B cell (primary cell): ENCODE measurements at regions not wholly inside any gene's neighbourhood (a gene's known extent, or its start where the extent isn't known, plus 50 kb on each side); places are given as distances from the start of the nearest gene placed in this dataset.

Experiments used
- ATAC-seq: fragments of 200-7000 bp; cut with Tn5 transposase; one replicate; pipeline ENCODE4 v1.10.0; 2021; ENCODE audit warnings: low read depth, mild to moderate bottlenecking, moderate number of reproducible peaks, moderate library complexity
- CTCF ChIA-PET: fragments of 350-600 bp; sonication (Branson Sonifier 250); formaldehyde crosslinking; loops from one replicate; lab custom pipeline; 2021; ENCODE audit warnings: antibody characterized with exemption, inconsistent platforms; lab: Charles Lee
- POLR2A ChIA-PET: fragments of 350-600 bp; sonication (Branson Sonifier 250); formaldehyde crosslinking; loops from one replicate; lab custom pipeline; 2021; ENCODE audit warnings: antibody characterized with exemption; lab: Charles Lee
- DNase-seq: peaks from one replicate; pipeline ENCODE4 v3.0.0; 2013
- H2AFZ ChIP-seq: 2 replicates; pipeline ENCODE4 v1.6.1; 2012; ENCODE audit warnings: mild to moderate bottlenecking, low read depth, low read length; ENCODE audit not compliant: insufficient read depth, poor library complexity, severe bottlenecking
- H3K27ac ChIP-seq, 2 donors: 1 replicate in 1 of 2; 2 replicates in 1 of 2; pipeline ENCODE4 v1.5.1; 2012 to 2013; ENCODE audit warnings: low read length in 2 of 2, mild to moderate bottlenecking in 2 of 2, moderate library complexity in 1 of 2
- H3K27me3 ChIP-seq, 4 experiments: fragments of 200-600 bp in 1 of 4; sonication (generic) in 1 of 4; replicated peaks in 1 of 4; 1 replicate in 2 of 4; 2 replicates in 2 of 4; pipeline versions ENCODE4 v1.6.1 to v1.7.0; 2013 to 2016; ENCODE audit warnings: low read length in 3 of 4, mild to moderate bottlenecking in 2 of 4, mixed read lengths in 1 of 4, moderate library complexity in 1 of 4; ENCODE audit not compliant: insufficient read depth in 4 of 4, control insufficient read depth in 3 of 4; ENCODE audit errors: control extremely low read depth in 1 of 4
- H3K36me3 ChIP-seq, 2 experiments: replicated peaks in 1 of 2; 1 replicate in 1 of 2; 2 replicates in 1 of 2; pipeline versions ENCODE4 v1.6.1 to v1.7.1; 2013; ENCODE audit warnings: low read length in 1 of 2; ENCODE audit not compliant: insufficient read depth in 2 of 2, control insufficient read depth in 1 of 2; ENCODE audit errors: control extremely low read depth in 1 of 2, extremely low read depth in 1 of 2
- H3K4me1 ChIP-seq, 2 donors: fragments of 200-600 bp in 1 of 2; sonication (generic) in 1 of 2; 1 replicate in 1 of 2; 2 replicates in 1 of 2; pipeline versions ENCODE4 v1.5.1 to v1.6.1; 2013 to 2017; ENCODE audit warnings: low read length in 2 of 2; ENCODE audit not compliant: control insufficient read depth in 2 of 2, insufficient read depth in 2 of 2
- H3K4me2 ChIP-seq: replicated peaks from 2 replicates; pipeline ENCODE3; 2012; ENCODE audit warnings: mild to moderate bottlenecking, low read depth, low read length; ENCODE audit not compliant: poor library complexity, severe bottlenecking
- H3K4me3 ChIP-seq, 5 experiments: fragments of 200-600 bp in 1 of 5; sonication (generic) in 1 of 5; 1 replicate in 3 of 5; 2 replicates in 2 of 5; pipeline versions ENCODE4 v1.5.1 to v1.7.0; 2011 to 2016; ENCODE audit warnings: low read length in 4 of 5, mild to moderate bottlenecking in 4 of 5, low read depth in 2 of 5, control low read depth in 1 of 5, moderate library complexity in 1 of 5; ENCODE audit not compliant: insufficient read depth in 1 of 5; ENCODE audit errors: control extremely low read depth in 1 of 5, extremely low read depth in 1 of 5
- H3K79me2 ChIP-seq: fragments of 200-600 bp; sonication (generic); one replicate; pipeline ENCODE4 v1.6.0; 2016; ENCODE audit warnings: low read length; ENCODE audit not compliant: control insufficient read depth, insufficient read depth
- H3K9ac ChIP-seq: fragments of 200-600 bp; sonication (generic); 2 replicates; pipeline ENCODE4 v1.6.1; 2017; ENCODE audit warnings: mild to moderate bottlenecking, low read length, moderate library complexity
- H3K9me3 ChIP-seq, 3 donors: one replicate each; pipeline versions ENCODE4 v1.6.1 to v1.7.1; 2013; ENCODE audit warnings: low read length in 2 of 3; ENCODE audit not compliant: control insufficient read depth in 2 of 3, insufficient read depth in 1 of 3; ENCODE audit errors: control extremely low read depth in 1 of 3
- H4K20me1 ChIP-seq: 2 replicates; pipeline ENCODE4 v1.6.0; 2012; ENCODE audit warnings: mild to moderate bottlenecking, low read length; ENCODE audit not compliant: insufficient read depth, control insufficient read depth, poor library complexity, severe bottlenecking
- H3K27ac Mint-ChIP-seq: one replicate; pipeline ENCODE4 v1.8.0; 2021; ENCODE audit warnings: mixed read lengths
- H3K27me3 Mint-ChIP-seq: one replicate; pipeline ENCODE4 v1.8.0; 2021; ENCODE audit warnings: mixed read lengths
- H3K4me1 Mint-ChIP-seq: one replicate; pipeline ENCODE4 v1.8.0; 2021; ENCODE audit warnings: mixed read lengths
- H3K4me3 Mint-ChIP-seq: one replicate; pipeline ENCODE4 v1.8.0; 2021; ENCODE audit warnings: mixed read lengths
- H3K9me3 Mint-ChIP-seq: one replicate; pipeline ENCODE4 v1.8.0; 2022; ENCODE audit warnings: mixed read lengths; ENCODE audit not compliant: insufficient read depth
- EZH2 ChIP-seq: IDR thresholded peaks from 2 replicates; pipeline ENCODE4 v1.6.1; 2012; ENCODE audit warnings: borderline replicate concordance, low read depth, mild to moderate bottlenecking, moderate library complexity, low read length; ENCODE audit not compliant: insufficient read depth, poor library complexity, severe bottlenecking
- WGBS: methylation state at CpG from one replicate; pipeline ENCODE4 v1.1.5; 2013; ENCODE audit warnings: missing lambda C conversion rate; ENCODE audit not compliant: insufficient coverage; 5-methylcytosine and 5-hydroxymethylcytosine counted together
- intact Hi-C: fragments of 100-400 bp; cut with micrococcal nuclease; formaldehyde crosslinking; loops from one replicate; pipeline ENCODE4 v1.10.0; 2022
- TF ChIP-seq, protein P1 (sequence below): fragments of 200-600 bp; IDR thresholded peaks from one replicate; pipeline ENCODE4 v1.8.0; 2022; ENCODE audit warnings: antibody characterized with exemption, mild to moderate bottlenecking

DNA sequence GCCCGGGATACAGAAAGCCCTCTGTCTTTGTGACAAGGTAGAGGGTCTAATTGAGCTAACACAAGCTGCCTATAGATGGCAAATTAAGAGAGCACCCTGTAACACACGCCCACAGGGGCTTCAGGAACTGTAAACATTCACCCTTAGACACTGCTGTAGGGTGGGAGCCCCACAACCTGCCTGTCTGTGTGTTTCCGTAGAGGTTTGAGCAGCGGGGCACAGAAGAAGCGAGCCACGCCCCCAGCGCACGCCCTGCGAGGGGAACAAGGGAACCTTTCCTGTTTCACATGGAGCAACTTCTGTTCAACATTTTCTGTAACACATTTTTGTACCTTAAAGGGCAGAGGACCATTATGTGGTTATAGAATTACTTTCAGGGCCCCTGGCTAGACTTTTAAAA, 231.7 kb upstream of the EXOC2 start:
- peaks cover 8% of the 10 kb centered on the region for H3K9me3 Mint-ChIP-seq

GRCh38 chr6:921400-921799, 228.5 kb upstream of the EXOC2 start:
- DNase-seq = no peak
- H2AFZ ChIP-seq = no peak overlapping the region
- ATAC-seq = no peak
- POLR2A ChIA-PET = no interaction called here
- H3K9me3 Mint-ChIP-seq = peaks cover 12% of the 10 kb centered on the region
- H3K9me3 ChIP-seq = peaks cover 0 to 32% (median 9%) of the 10 kb centered on the region in 3 donors
- peaks cover 10% of the 10 kb centered on the region for H3K27me3 Mint-ChIP-seq
- no peaks in the 10 kb centered on the region for H3K79me2 ChIP-seq
- H4K20me1 ChIP-seq = no peaks in the 10 kb centered on the region
- H3K4me3 Mint-ChIP-seq = no peak overlapping the region
- no peaks in the 10 kb centered on the region for H3K4me1 Mint-ChIP-seq
- TF ChIP-seq, protein P1, sequence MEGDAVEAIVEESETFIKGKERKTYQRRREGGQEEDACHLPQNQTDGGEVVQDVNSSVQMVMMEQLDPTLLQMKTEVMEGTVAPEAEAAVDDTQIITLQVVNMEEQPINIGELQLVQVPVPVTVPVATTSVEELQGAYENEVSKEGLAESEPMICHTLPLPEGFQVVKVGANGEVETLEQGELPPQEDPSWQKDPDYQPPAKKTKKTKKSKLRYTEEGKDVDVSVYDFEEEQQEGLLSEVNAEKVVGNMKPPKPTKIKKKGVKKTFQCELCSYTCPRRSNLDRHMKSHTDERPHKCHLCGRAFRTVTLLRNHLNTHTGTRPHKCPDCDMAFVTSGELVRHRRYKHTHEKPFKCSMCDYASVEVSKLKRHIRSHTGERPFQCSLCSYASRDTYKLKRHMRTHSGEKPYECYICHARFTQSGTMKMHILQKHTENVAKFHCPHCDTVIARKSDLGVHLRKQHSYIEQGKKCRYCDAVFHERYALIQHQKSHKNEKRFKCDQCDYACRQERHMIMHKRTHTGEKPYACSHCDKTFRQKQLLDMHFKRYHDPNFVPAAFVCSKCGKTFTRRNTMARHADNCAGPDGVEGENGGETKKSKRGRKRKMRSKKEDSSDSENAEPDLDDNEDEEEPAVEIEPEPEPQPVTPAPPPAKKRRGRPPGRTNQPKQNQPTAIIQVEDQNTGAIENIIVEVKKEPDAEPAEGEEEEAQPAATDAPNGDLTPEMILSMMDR = no peak
- TF ChIP-seq EZH2 = no peak
- H3K9ac ChIP-seq = no peak overlapping the region
- peaks cover 0 to 4% (median 3%) of the 10 kb centered on the region in 4 experiments for H3K27me3 ChIP-seq
- no peak overlapping the region for H3K27ac Mint-ChIP-seq
- no peak overlapping the region for H3K4me3 ChIP-seq
- no peak overlapping the region for H3K27ac ChIP-seq
- 88% methylated on average over 4 of the region's 4 CpGs for WGBS
- CTCF ChIA-PET = no interaction called here
- no peaks in the 10 kb centered on the region for H3K36me3 ChIP-seq
- H3K4me2 ChIP-seq = no peak overlapping the region
- no peaks in the 10 kb centered on the region for H3K4me1 ChIP-seq
- intact Hi-C loops = no loop called here

More for the DNA sequence above, 231.7 kb upstream of the EXOC2 start:
- peaks cover 10% of the 10 kb centered on the region for H3K27me3 Mint-ChIP-seq
- H4K20me1 ChIP-seq = no peaks in the 10 kb centered on the region
- intact Hi-C loops = no loop called here
- ChIA-PET POLR2A (no interaction called here), CTCF (no interaction called here)
- H3K36me3 ChIP-seq = no peaks in the 10 kb centered on the region
- H3K27ac ChIP-seq = no peak overlapping the region
- DNase-seq = no peak
- no peak overlapping the region for H3K4me2 ChIP-seq
- H3K4me1 ChIP-seq = no peaks in the 10 kb centered on the region
- H2AFZ ChIP-seq = no peak overlapping the region
- peaks cover 0 to 7% (median 1%) of the 10 kb centered on the region in 4 experiments for H3K27me3 ChIP-seq
- 80% methylated on average over 1 of the region's 9 CpGs for WGBS
- TF ChIP-seq EZH2 = no peak
- TF ChIP-seq, protein P1 = no peak
- H3K9ac ChIP-seq = no peak overlapping the region
- no peak for ATAC-seq
- no peak overlapping the region for H3K4me3 ChIP-seq
- H3K4me1 Mint-ChIP-seq = no peaks in the 10 kb centered on the region
- peaks cover 0 to 37% (median 11%) of the 10 kb centered on the region in 3 donors for H3K9me3 ChIP-seq
- H3K27ac Mint-ChIP-seq = no peak overlapping the region
- H3K79me2 ChIP-seq = no peaks in the 10 kb centered on the region
- no peak overlapping the region for H3K4me3 Mint-ChIP-seq
